ENCODE measurements at regions not wholly inside any gene's neighbourhood (a gene's known extent, or its start where the extent isn't known, plus 50 kb on each side); places are given as distances from the start of the nearest gene placed in this dataset.
A peak's percentile ranks its signal among the peaks of the same experiment; 100 is the strongest.

GRCh38 chr17:77746393-77746792, 212.1 kb upstream of the TNRC6C start:
- DNase-seq (ENCODE audit: low spot score) = no peak

DNA sequence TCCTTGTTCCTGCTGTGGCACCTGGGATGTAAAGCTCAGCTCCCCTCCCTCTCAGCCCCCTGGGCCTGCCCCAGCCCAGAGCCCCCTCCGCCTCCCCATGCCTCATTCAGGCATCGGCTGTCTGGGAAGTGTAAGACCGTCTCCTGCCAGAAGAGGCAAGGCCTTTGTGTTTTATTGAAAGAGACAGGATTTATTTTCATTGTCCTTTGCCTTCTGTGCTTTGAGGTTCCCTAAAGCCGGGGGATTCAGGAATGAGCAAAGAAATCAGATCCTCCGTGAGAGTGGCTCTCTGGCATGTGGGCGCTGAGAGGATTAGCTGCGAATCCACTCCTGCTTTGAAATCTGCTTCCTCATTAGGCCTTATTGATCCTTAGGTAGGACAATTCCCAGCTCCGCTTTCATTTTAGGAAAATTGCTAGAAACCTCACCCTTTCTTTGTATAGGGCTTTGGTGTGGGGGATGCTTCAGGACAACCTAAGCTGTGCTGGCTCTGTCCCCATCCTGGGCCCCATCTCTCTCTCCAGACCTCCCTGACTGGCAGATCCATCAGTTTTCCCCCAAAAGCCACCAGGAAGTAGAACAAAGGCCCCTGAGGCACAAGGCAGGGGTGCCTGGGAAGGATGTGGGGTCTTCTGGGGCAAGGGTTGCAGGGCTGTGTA, 211.5 kb upstream of the TNRC6C start:
- DNase-seq (ENCODE audit: low spot score) = peak; percentile 80

- no peak for DNase-seq (ENCODE audit: low spot score)
Measured at GRCh38 chr17:77748436-77748835, 210.1 kb upstream of the TNRC6C start.

- DNase-seq (ENCODE audit: low spot score) = no peak
Measured at GRCh38 chr17:77749321-77749751, 209.2 kb upstream of the TNRC6C start.

DNA sequence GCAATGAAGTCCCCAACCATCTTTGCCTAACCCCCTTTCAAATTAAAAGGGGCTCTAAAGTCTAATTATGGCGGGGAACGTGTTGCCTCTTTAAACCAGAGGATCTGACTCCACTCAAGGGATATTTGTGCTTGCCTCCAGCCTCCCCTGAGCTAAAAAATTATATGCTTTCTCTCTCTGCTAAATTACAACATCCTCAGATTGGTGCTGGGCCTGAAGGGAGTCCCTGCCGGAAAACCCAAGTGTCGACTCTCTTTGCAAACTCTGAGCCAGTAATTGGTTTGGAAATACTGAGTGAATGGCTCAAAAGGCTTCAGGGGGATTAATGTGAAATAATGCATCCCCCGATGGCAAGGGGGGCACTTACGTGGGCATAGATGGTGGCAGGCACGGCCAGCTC, 208.5 kb upstream of the TNRC6C start:
- DNase-seq (ENCODE audit: low spot score) = no peak

DNA sequence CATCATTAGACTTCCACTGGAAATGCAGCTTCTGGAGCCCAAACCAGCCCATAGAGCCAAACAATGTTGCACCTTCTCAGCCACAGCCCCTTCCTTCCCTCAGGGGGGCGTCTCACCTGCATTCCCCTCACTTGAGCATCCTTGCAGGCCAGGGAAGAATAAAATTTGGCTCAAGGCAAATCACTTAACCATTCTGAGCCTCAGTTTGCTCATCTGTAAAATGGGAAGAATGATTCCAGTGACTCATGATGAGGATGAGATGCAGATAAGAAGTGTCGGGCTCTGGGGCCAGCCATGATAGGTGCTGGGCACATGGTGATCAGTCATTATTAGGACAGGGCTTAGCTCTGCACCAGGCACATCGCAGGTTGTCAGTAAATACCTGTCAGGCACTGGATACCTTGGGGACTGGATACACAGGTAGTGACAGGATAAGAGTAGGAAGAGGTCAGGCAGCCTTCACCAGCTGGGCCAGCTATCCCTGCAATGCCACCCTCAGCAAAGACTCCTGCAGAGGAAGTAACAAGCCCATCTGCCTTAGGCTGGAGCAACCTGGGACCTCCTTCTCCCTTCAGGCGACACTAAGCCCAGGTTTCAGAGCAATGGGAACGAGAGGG, 208.0 kb upstream of the TNRC6C start:
- no peak for DNase-seq (ENCODE audit: low spot score)

GRCh38 chr17:77753246-77753645, 205.3 kb upstream of the TNRC6C start:
- no peak for DNase-seq (ENCODE audit: low spot score)

- DNase-seq (ENCODE audit: low spot score) = no peak
Measured at GRCh38 chr17:77753691-77754245, 204.7 kb upstream of the TNRC6C start.

- no peak for DNase-seq (ENCODE audit: low spot score)
Measured at GRCh38 chr17:77754956-77755355, 203.5 kb upstream of the TNRC6C start.

GRCh38 chr17:77755410-77755963, 203.0 kb upstream of the TNRC6C start:
- no peak for DNase-seq (ENCODE audit: low spot score)

GRCh38 chr17:77756028-77756427, 202.5 kb upstream of the TNRC6C start:
- DNase-seq (ENCODE audit: low spot score) = no peak

DNA sequence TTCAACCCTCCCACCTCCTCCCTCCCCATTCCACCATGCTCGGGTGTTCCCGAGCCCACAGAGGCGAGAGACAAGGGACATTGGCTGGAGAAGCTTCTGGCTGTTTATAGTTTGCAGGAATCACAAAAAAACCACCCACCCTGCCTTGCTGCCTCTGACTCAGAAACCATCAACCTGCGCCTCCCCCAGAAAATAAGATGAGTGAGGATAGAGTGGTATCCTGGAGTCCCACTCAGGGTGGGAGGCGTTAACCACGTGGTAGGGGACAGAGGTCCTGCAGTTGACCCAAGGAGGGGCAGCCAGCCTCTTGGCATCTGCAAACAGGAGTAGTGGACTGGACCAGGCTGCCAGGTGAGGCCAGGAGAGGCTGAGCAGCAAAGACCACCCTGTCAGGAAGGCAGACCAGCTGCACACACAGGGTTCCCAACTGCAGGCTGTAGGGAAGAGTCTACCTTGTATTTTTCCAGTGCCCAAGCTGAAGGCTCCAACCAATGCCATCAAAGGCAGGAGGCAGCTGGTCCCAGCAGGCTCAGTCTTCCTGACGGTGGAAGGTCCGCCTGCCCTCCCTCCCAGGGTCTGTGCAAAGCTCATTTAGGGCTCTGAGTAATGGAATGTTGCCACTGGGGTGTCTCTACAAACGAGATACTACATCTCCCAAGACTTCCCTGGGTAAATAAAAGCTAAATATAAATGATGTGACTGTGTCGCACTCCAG, 201.5 kb upstream of the TNRC6C start:
- no peak for DNase-seq (ENCODE audit: low spot score)

DNA sequence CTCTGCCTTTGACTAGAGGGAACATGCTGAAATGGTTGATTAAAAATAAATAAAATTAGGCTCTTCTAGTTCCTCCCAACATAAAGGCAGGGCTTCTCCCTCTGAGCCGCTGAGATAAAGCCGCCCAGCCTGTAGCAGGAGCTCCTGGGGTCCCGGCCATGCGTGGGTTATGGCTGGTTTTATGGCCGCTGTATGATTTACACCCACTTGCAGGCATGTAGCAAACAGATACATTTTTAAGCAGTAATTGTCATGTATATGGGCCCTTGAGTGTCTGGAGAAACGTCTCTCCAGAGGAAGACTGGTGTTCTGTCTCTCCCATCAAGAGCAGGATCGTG, 201.0 kb upstream of the TNRC6C start:
- DNase-seq (ENCODE audit: low spot score) = no peak

DNA sequence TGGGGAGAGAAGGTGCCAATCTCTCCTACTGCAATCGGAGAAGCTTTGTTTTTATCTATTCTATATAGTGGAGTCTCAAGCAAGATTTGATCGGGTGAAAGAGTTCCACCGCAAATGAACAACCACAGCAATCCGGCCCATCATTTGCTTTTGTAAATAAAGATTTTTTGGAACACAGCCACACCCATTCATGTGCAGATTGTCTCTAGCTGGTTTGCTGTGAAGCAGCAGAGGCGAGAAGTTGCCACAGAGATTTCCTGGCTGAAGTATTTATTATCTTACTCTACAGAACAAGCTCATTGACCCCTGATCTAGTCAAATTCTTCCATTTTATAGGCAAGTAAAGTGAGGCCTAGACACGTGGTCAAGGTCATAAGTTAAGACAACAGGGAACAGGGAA, 195.5 kb upstream of the TNRC6C start:
- DNase-seq (ENCODE audit: low spot score) = no peak

DNA sequence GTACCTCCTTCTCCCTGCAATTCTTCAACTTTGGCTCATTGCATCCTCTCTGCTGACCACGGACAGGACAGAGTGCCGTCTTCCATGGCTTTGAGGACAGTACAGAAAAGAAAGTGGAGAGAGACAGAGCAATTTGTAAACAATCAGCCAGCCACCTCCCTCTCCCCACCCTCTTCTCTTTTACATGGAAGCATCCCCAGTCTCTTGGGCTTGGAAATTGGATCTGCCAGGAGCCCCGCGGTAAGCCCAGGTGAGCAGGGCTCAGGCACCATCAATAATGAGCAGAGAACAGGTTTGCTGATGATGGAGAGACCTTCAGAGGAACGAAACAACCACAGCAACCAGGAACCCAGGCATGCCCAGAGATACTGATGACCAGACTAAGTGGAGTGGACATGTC, 194.9 kb upstream of the TNRC6C start:
- DNase-seq (ENCODE audit: low spot score) = no peak

DNA sequence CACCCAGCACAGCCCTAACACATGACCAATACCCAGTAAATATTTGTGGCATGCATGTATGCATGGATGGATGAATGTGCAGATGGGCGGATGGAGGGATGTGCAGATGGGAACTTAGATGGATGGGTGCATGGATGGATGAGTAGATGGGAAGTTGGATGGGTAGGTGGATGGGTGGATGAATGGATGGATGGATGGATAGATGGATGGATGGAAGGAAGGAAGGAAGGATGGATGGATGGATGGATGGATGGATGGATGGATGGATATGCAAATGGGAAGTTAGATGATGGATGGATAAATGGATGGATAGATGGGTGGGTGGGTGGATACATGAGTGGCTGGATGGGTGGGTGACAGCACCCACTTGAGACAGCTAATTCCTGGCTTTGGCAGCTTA, 193.2 kb upstream of the TNRC6C start:
- DNase-seq (ENCODE audit: low spot score) = no peak

- DNase-seq (ENCODE audit: low spot score) = no peak
Measured at GRCh38 chr17:77767148-77767547, 191.4 kb upstream of the TNRC6C start.

- no peak for DNase-seq (ENCODE audit: low spot score)
Measured at GRCh38 chr17:77768248-77768852, 190.2 kb upstream of the TNRC6C start.

GRCh38 chr17:77769215-77769614, 189.3 kb upstream of the TNRC6C start:
- no peak for DNase-seq (ENCODE audit: low spot score)

- no peak for DNase-seq (ENCODE audit: low spot score)
Measured at GRCh38 chr17:77769762-77770161, 188.7 kb upstream of the TNRC6C start.

GRCh38 chr17:77770331-77771105, 188.0 kb upstream of the TNRC6C start:
- no peak for DNase-seq (ENCODE audit: low spot score)

- no peak for DNase-seq (ENCODE audit: low spot score)
Measured at GRCh38 chr17:77771145-77771544, 187.4 kb upstream of the TNRC6C start.
